ENCODE measurements at regions not wholly inside any gene's neighbourhood (a gene's known extent, or its start where the extent isn't known, plus 50 kb on each side); places are given as distances from the start of the nearest gene placed in this dataset.

DNA sequence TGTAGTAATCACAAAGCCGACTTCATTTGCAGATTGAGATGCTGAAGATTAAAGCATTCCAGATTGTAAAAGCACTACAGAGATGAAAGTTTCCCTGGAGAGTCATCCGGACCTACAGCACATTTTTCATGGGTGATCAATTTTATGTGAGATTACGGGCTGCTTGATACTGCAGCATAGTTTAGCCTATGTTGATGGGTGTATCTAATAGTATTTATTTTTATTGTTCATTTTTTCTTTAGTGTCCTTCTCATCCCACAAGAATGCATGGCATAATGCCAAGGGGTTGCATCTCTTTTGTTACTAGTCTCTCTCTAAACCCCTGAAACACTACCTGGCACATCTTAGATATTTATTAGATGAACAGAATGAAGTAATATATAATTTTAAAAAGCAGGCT lies 240.4 kb downstream of the MBD2 start:
- H3K27ac ChIP-seq (ENCODE audit: low read length in 2 of 2): no peak overlapping the region
- ATAC-seq (ENCODE audit: low read depth) (no peak), DNase-seq (no peak)
- H3K9ac ChIP-seq (ENCODE audit: low read length): no peak overlapping the region
- H3K4me2 ChIP-seq (replicated peaks; ENCODE audit: low read depth, low read length, poor library complexity, severe bottlenecking): no peak overlapping the region
- no peaks in the 10 kb centered on the region for H3K9me3 Mint-ChIP-seq (ENCODE audit: insufficient read depth)
- H3K79me2 ChIP-seq (ENCODE audit: control insufficient read depth, insufficient read depth, low read length): no peaks in the 10 kb centered on the region
- H3K27me3 Mint-ChIP-seq: peaks cover 8% of the 10 kb centered on the region
- no peak overlapping the region for H3K4me3 Mint-ChIP-seq
- H3K27me3 ChIP-seq (replicated peaks in 1 of 4; ENCODE audit: control extremely low read depth in 1 of 4, control insufficient read depth in 3 of 4, insufficient read depth in 4 of 4, low read length in 3 of 4): no peaks in the 10 kb centered on the region
- intact Hi-C loops (cut with micrococcal nuclease): no loop called here
- ChIA-PET POLR2A (no interaction called here), CTCF (no interaction called here)
- H3K9me3 ChIP-seq (ENCODE audit: control extremely low read depth in 1 of 3, control insufficient read depth in 2 of 3, insufficient read depth in 1 of 3, low read length in 2 of 3): peaks cover 0 to 7% (median 0%) of the 10 kb centered on the region in 3 donors
- no peak overlapping the region for H3K4me3 ChIP-seq (ENCODE audit: control extremely low read depth in 1 of 5, extremely low read depth in 1 of 5, insufficient read depth in 1 of 5, low read depth in 2 of 5, low read length in 4 of 5)
- H3K4me1 ChIP-seq (ENCODE audit: control insufficient read depth in 2 of 2, insufficient read depth in 2 of 2, low read length in 2 of 2): no peaks in the 10 kb centered on the region
- TF ChIP-seq CTCF (IDR thresholded peaks at IDR 0.05) (no peak), EZH2 (IDR thresholded peaks at IDR 0.05; ENCODE audit: borderline replicate concordance, insufficient read depth, low read depth, low read length, poor library complexity, severe bottlenecking) (no peak)
- WGBS (ENCODE audit: insufficient coverage): 52% methylated on average over 2 of the region's 3 CpGs
- no peak overlapping the region for H2AFZ ChIP-seq (ENCODE audit: insufficient read depth, low read depth, low read length, poor library complexity, severe bottlenecking)
- no peaks in the 10 kb centered on the region for H4K20me1 ChIP-seq (ENCODE audit: control insufficient read depth, insufficient read depth, low read length, poor library complexity, severe bottlenecking)
- no peak overlapping the region for H3K27ac Mint-ChIP-seq
- no peaks in the 10 kb centered on the region for H3K4me1 Mint-ChIP-seq
- no peaks in the 10 kb centered on the region for H3K36me3 ChIP-seq (replicated peaks in 1 of 2; ENCODE audit: control extremely low read depth in 1 of 2, control insufficient read depth in 1 of 2, extremely low read depth in 1 of 2, insufficient read depth in 2 of 2, low read length in 1 of 2)

DNA sequence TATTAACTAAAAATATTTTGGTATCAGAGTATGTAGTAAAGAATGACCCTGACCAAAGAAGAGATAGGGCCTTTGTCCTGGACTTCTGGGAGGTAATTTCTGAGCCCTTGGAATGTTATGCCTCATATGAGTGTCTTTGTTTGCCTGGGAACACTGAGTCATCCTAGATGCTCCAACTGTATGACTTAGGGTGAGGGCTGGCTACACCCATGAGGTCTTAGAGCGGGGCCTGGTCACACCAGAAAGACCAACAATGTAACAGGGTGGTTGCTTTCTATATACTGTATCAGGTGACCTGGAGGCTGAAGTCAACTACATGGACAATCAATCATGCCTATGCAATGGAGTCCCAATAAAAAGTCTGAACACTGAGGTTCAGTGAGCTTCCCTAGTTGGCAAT lies 253.1 kb downstream of the MBD2 start:
- Mint-ChIP-seq H3K9me3 (ENCODE audit: insufficient read depth) (peaks cover 10% of the 10 kb centered on the region), H3K4me3 (no peak overlapping the region), H3K4me1 (no peaks in the 10 kb centered on the region), H3K27me3 (no peaks in the 10 kb centered on the region), H3K27ac (no peak overlapping the region)
- Histone ChIP-seq H3K4me2 (replicated peaks; ENCODE audit: low read depth, low read length, poor library complexity, severe bottlenecking) (no peak overlapping the region), H3K79me2 (ENCODE audit: control insufficient read depth, insufficient read depth, low read length) (no peaks in the 10 kb centered on the region), H3K9me3 (ENCODE audit: control extremely low read depth in 1 of 3, control insufficient read depth in 2 of 3, insufficient read depth in 1 of 3, low read length in 2 of 3) (peaks cover 0 to 2% (median 0%) of the 10 kb centered on the region in 3 donors), H3K27ac (ENCODE audit: low read length in 2 of 2) (no peak overlapping the region), H3K4me3 (ENCODE audit: control extremely low read depth in 1 of 5, extremely low read depth in 1 of 5, insufficient read depth in 1 of 5, low read depth in 2 of 5, low read length in 4 of 5) (no peak overlapping the region), H3K4me1 (ENCODE audit: control insufficient read depth in 2 of 2, insufficient read depth in 2 of 2, low read length in 2 of 2) (no peaks in the 10 kb centered on the region), H2AFZ (ENCODE audit: insufficient read depth, low read depth, low read length, poor library complexity, severe bottlenecking) (no peak overlapping the region), H3K9ac (ENCODE audit: low read length) (no peak overlapping the region), H3K27me3 (replicated peaks in 1 of 4; ENCODE audit: control extremely low read depth in 1 of 4, control insufficient read depth in 3 of 4, insufficient read depth in 4 of 4, low read length in 3 of 4) (no peaks in the 10 kb centered on the region), H3K36me3 (replicated peaks in 1 of 2; ENCODE audit: control extremely low read depth in 1 of 2, control insufficient read depth in 1 of 2, extremely low read depth in 1 of 2, insufficient read depth in 2 of 2, low read length in 1 of 2) (no peaks in the 10 kb centered on the region), H4K20me1 (ENCODE audit: control insufficient read depth, insufficient read depth, low read length, poor library complexity, severe bottlenecking) (no peaks in the 10 kb centered on the region)
- WGBS (ENCODE audit: insufficient coverage): no CpG with 5 or more reads among the region's 1 CpG
- intact Hi-C loops (cut with micrococcal nuclease): no loop called here
- ATAC-seq (ENCODE audit: low read depth) (no peak), DNase-seq (no peak)
- CTCF ChIA-PET: no interaction called here
- POLR2A ChIA-PET: no interaction called here
- TF ChIP-seq CTCF (IDR thresholded peaks at IDR 0.05) (no peak), EZH2 (IDR thresholded peaks at IDR 0.05; ENCODE audit: borderline replicate concordance, insufficient read depth, low read depth, low read length, poor library complexity, severe bottlenecking) (no peak)

All from B cell (primary cell).